ENCODE measurements at regions not wholly inside any gene's neighbourhood (a gene's known extent, or its start where the extent isn't known, plus 50 kb on each side); places are given as distances from the start of the nearest gene placed in this dataset.

GRCh38 chr13:56906909-56907308, 233.8 kb upstream of the PRR20A start:
- TF ChIP-seq POLR2A (IDR thresholded peaks at IDR 0.05): no peak
- no peak for TF ChIP-seq CTCF (IDR thresholded peaks at IDR 0.05)
- no peak for TF ChIP-seq POLR2AphosphoS5 (IDR thresholded peaks at IDR 0.05)
- TF ChIP-seq EP300 (IDR thresholded peaks at IDR 0.05): no peak

Data from suprapubic skin (tissue), 4 donors.